HCT116 (cell line): ENCODE measurements at regions not wholly inside any gene's neighbourhood (a gene's known extent, or its start where the extent isn't known, plus 50 kb on each side); places are given as distances from the start of the nearest gene placed in this dataset.

Experiments used
- ATAC-seq: fragments of 200-7000 bp; cut with Tn5 transposase; 2 replicates; pipeline ENCODE4 v1.9.1; 2020; ENCODE audit warnings: mild to moderate bottlenecking, moderate library complexity
- BruUV-seq: library from RNA; stranded (reverse); fragments of 400-500 nt; replicated peaks from 2 replicates; lab custom pipeline; 2021; lab: Mats Ljungman, UMichigan
- CTCF ChIA-PET: fragments of 300-600 bp; sonication (Branson Sonifier 250); formaldehyde crosslinking; loops from one replicate; lab custom pipeline; 2021; ENCODE audit warnings: antibody characterized with exemption; lab: Charles Lee
- POLR2A ChIA-PET: fragments of 300-600, 350-600 bp; sonication (Branson Sonifier 250); formaldehyde crosslinking; loops from one replicate; lab custom pipeline; 2021; ENCODE audit warnings: antibody characterized with exemption; lab: Charles Lee
- RAD21 ChIA-PET, 2 experiments: fragments of 300-600 bp; sonication (Branson Sonifier 250); formaldehyde crosslinking; loops; one replicate each; lab custom pipeline; 2023; ENCODE audit warnings: low total read pairs in 2 of 2; ENCODE audit not compliant: uncharacterized antibody in 2 of 2, unreplicated experiment in 2 of 2, low non-redundant PET in 1 of 2; lab: Charles Lee
- DNase-seq: peaks from one replicate; pipeline ENCODE4 v3.0.0-alpha.2; 2010; ENCODE audit warnings: low read depth, low spot score
- H2AFZ ChIP-seq: fragments of 200-600 bp; shearing (Covaris generic), sonication (generic); 2 replicates; pipeline ENCODE4 v1.6.1; 2017; ENCODE audit warnings: low read depth, mixed run types, mixed read lengths, antibody characterized with exemption, low read length; ENCODE audit not compliant: poor library complexity, severe bottlenecking
- H3K27ac ChIP-seq: 2 replicates; pipeline ENCODE4 v1.5.1; 2012; ENCODE audit warnings: low read depth, low read length
- H3K27me3 ChIP-seq: fragments of 200-600 bp; sonication (generic); 2 replicates; pipeline ENCODE4 v1.6.1; 2016; ENCODE audit warnings: mixed run types, low read length, mixed read lengths; ENCODE audit not compliant: insufficient read depth
- H3K36me3 ChIP-seq, 2 experiments: fragments of 200-500 bp in 1 of 2; fragments of 200-600 bp in 1 of 2; sonication (Bioruptor generic) in 1 of 2; sonication (generic) in 1 of 2; 2 replicates each; pipeline versions ENCODE4 v1.5.1 to v1.6.1; 2014 to 2016; ENCODE audit warnings: low read length in 2 of 2, inconsistent platforms in 1 of 2, mixed read lengths in 1 of 2, mixed run types in 1 of 2; ENCODE audit not compliant: insufficient read depth in 2 of 2, control insufficient read depth in 1 of 2
- H3K4me1 ChIP-seq, 2 experiments: fragments of 200-600 bp in 1 of 2; sonication (generic) in 1 of 2; 2 replicates each; pipeline versions ENCODE4 v1.5.1 to v1.6.1; 2012 to 2017; ENCODE audit warnings: low read length in 2 of 2, inconsistent platforms in 1 of 2, mild to moderate bottlenecking in 1 of 2, mixed read lengths in 1 of 2, mixed run types in 1 of 2, moderate library complexity in 1 of 2; ENCODE audit not compliant: insufficient read depth in 2 of 2, control insufficient read depth in 1 of 2
- H3K4me2 ChIP-seq: fragments of 200-600 bp; sonication (generic); 2 replicates; pipeline ENCODE4 v1.6.1; 2017; ENCODE audit warnings: mixed run types, low read length, mixed read lengths
- H3K4me3 ChIP-seq, 2 experiments: fragments of 200-600 bp in 1 of 2; sonication (generic) in 1 of 2; replicated peaks in 1 of 2; 2 replicates each; pipeline ENCODE4 v1.5.1; 2011 to 2016; ENCODE audit warnings: low read length in 2 of 2, control low read depth in 1 of 2, low read depth in 1 of 2, mild to moderate bottlenecking in 1 of 2, mixed read lengths in 1 of 2, mixed run types in 1 of 2
- H3K79me2 ChIP-seq: fragments of 200-600 bp; sonication (generic); 2 replicates; pipeline ENCODE4 v1.6.1; 2017; ENCODE audit warnings: mild to moderate bottlenecking, mixed run types, low read length, moderate library complexity, mixed read lengths; ENCODE audit not compliant: insufficient read depth
- H3K9ac ChIP-seq: fragments of 200-600 bp; sonication (generic); 2 replicates; pipeline ENCODE4 v1.6.1; 2016; ENCODE audit warnings: low read length, mixed read lengths
- H3K9me2 ChIP-seq: fragments of 200-600 bp; sonication (generic), shearing (Covaris generic); 2 replicates; pipeline ENCODE4 v1.6.1; 2017; ENCODE audit warnings: mixed run types, mild to moderate bottlenecking, moderate library complexity; ENCODE audit not compliant: insufficient read depth
- H3K9me3 ChIP-seq, 2 experiments: fragments of 200-500 bp in 1 of 2; fragments of 200-600 bp in 1 of 2; sonication (Bioruptor generic) in 1 of 2; sonication (generic) in 1 of 2; 2 replicates each; pipeline ENCODE4 v1.6.1; 2014 to 2017; ENCODE audit warnings: low read length in 2 of 2, mixed read lengths in 2 of 2, inconsistent platforms in 1 of 2, low read depth in 1 of 2, mild to moderate bottlenecking in 1 of 2, mixed run types in 1 of 2, moderate library complexity in 1 of 2; ENCODE audit not compliant: control insufficient read depth in 1 of 2, insufficient read depth in 1 of 2
- H4K20me1 ChIP-seq: fragments of 200-600 bp; sonication (generic), shearing (Covaris generic); 2 replicates; pipeline ENCODE4 v1.6.1; 2017; ENCODE audit warnings: mixed run types, mild to moderate bottlenecking, moderate library complexity; ENCODE audit not compliant: insufficient read depth
- ATF3 ChIP-seq: IDR thresholded peaks from 2 replicates; pipeline ENCODE4 v1.6.1; 2012
- CBX3 ChIP-seq: IDR thresholded peaks from 2 replicates; pipeline ENCODE4 v1.6.1; 2012; ENCODE audit warnings: low read depth
- CEBPB ChIP-seq: IDR thresholded peaks from 2 replicates; pipeline ENCODE4 v1.6.1; 2012; ENCODE audit warnings: low read depth
- CTCF ChIP-seq, 3 experiments: fragments of 200-600 bp in 1 of 3; sonication (generic) in 1 of 3; IDR thresholded peaks in 2 of 3; conservative IDR thresholded peaks in 1 of 3; 2 replicates each; pipeline ENCODE4 v1.5.1; 2012 to 2017; ENCODE audit warnings: low read depth in 2 of 3, low read length in 2 of 3, antibody characterized with exemption in 1 of 3, borderline replicate concordance in 1 of 3, control low read depth in 1 of 3, mild to moderate bottlenecking in 1 of 3, mixed read lengths in 1 of 3, mixed run types in 1 of 3, moderate library complexity in 1 of 3; ENCODE audit not compliant: insufficient read depth in 1 of 3
- EGR1 ChIP-seq: IDR thresholded peaks from 2 replicates; pipeline ENCODE4 v1.6.1; 2012; ENCODE audit warnings: low read depth
- EZH2 ChIP-seq: fragments of 200-600 bp; sonication (generic); IDR thresholded peaks from 2 replicates; pipeline ENCODE4 v1.6.1; 2017; ENCODE audit warnings: antibody characterized with exemption, mixed run types
- EZH2phosphoT487 ChIP-seq: fragments of 200-600 bp; IDR thresholded peaks from 2 replicates; pipeline ENCODE4 v1.6.1; 2018; ENCODE audit warnings: antibody characterized with exemption, borderline replicate concordance
- POLR2A ChIP-seq: IDR thresholded peaks from 2 replicates; pipeline ENCODE4 v1.7.0; 2011; ENCODE audit warnings: borderline replicate concordance; ENCODE audit not compliant: insufficient read depth, insufficient read length; ENCODE audit errors: extremely low read depth
- RAD21 ChIP-seq: IDR thresholded peaks from 2 replicates; pipeline ENCODE4 v1.6.1; 2012; ENCODE audit warnings: low read depth, mild to moderate bottlenecking
- SIN3A ChIP-seq: IDR thresholded peaks from 2 replicates; pipeline ENCODE4 v1.6.1; 2012; ENCODE audit warnings: low read depth
- SRF ChIP-seq: IDR thresholded peaks from 2 replicates; pipeline ENCODE4 v1.6.1; 2012; ENCODE audit warnings: low read depth
- YY1 ChIP-seq: IDR thresholded peaks from 2 replicates; pipeline ENCODE4 v1.6.1; 2011; ENCODE audit warnings: low read length, low read depth, moderate library complexity, mild to moderate bottlenecking; ENCODE audit not compliant: insufficient replicate concordance; ENCODE audit errors: extremely low read depth
- ZBTB33 ChIP-seq: IDR thresholded peaks from 2 replicates; pipeline ENCODE4 v1.6.1; 2011; ENCODE audit warnings: mild to moderate bottlenecking, low read length, moderate library complexity; ENCODE audit not compliant: insufficient replicate concordance; ENCODE audit errors: extremely low read depth
- ZFX ChIP-seq: fragments of 450-650 bp; IDR thresholded peaks from 2 replicates; pipeline ENCODE4 v1.6.1; 2017
- ZNF274 ChIP-seq: fragments of 200-500 bp; sonication (Bioruptor generic); IDR thresholded peaks from 2 replicates; pipeline ENCODE4 v1.6.1; 2014; ENCODE audit warnings: mild to moderate bottlenecking, low read depth, low read length, inconsistent platforms
- intact Hi-C: fragments of 100-400 bp; cut with micrococcal nuclease; formaldehyde crosslinking; loops from 2 replicates; pipeline ENCODE4 v1.10.0; 2022

- intact Hi-C loops = no loop called here
- CTCF ChIA-PET = no interaction called here
- DNase-seq = no peak
- Histone ChIP-seq H4K20me1 (no peaks in the 10 kb centered on the region), H3K9me3 (peaks cover 16 to 17% of the 10 kb centered on the region in 2 experiments; a peak in 3 of 4 replicates), H3K36me3 (no peaks in the 10 kb centered on the region), H3K27me3 (no peaks in the 10 kb centered on the region), H3K27ac (no peak overlapping the region), H3K4me2 (no peak overlapping the region), H3K79me2 (no peaks in the 10 kb centered on the region), H3K4me3 (no peak overlapping the region), H3K9me2 (no peaks in the 10 kb centered on the region), H3K9ac (no peak overlapping the region), H2AFZ (no peak overlapping the region), H3K4me1 (no peaks in the 10 kb centered on the region)
- no peak for ATAC-seq
- no TSS peak for BruUV-seq
- RAD21 ChIA-PET = no interaction called here
- TF ChIP-seq EZH2phosphoT487 (no peak), POLR2A (no peak), SIN3A (no peak), ATF3 (no peak), CBX3 (no peak), CTCF (IDR thresholded peaks at IDR 0.05 in 2 of 3, conservative IDR thresholded peaks at IDR 0.05 in 1 of 3; ENCODE audit: borderline replicate concordance in 1 of 3, insufficient read depth in 1 of 3, low read depth in 2 of 3, low read length in 2 of 3) (no peak), EGR1 (no peak)
- POLR2A ChIA-PET = no interaction called here
These were observed 1261.4 kb upstream of the TENM4 start for GRCh38 chr11:80702264-80702663.

GRCh38 chr11:80700386-80700785 lies 1259.6 kb upstream of the TENM4 start:
- H3K36me3 ChIP-seq = no peaks in the 10 kb centered on the region
- H3K27me3 ChIP-seq = no peaks in the 10 kb centered on the region
- no peaks in the 10 kb centered on the region for H4K20me1 ChIP-seq
- POLR2A ChIA-PET = no interaction called here
- H3K4me2 ChIP-seq = no peak overlapping the region
- no peak overlapping the region for H2AFZ ChIP-seq
- RAD21 ChIA-PET = no interaction called here
- H3K4me3 ChIP-seq = no peak overlapping the region
- no peaks in the 10 kb centered on the region for H3K9me2 ChIP-seq
- no peak overlapping the region for H3K27ac ChIP-seq
- intact Hi-C loops = no loop called here
- H3K4me1 ChIP-seq = no peaks in the 10 kb centered on the region
- CTCF ChIA-PET = no interaction called here
- no peak overlapping the region for H3K9ac ChIP-seq
- no peak for ATAC-seq
- peaks cover 18 to 22% of the 10 kb centered on the region in 2 experiments; a peak in 3 of 4 replicates for H3K9me3 ChIP-seq
- BruUV-seq = no TSS peak
- no peaks in the 10 kb centered on the region for H3K79me2 ChIP-seq
- DNase-seq = no peak
- TF ChIP-seq CTCF (IDR thresholded peaks at IDR 0.05 in 2 of 3, conservative IDR thresholded peaks at IDR 0.05 in 1 of 3; ENCODE audit: borderline replicate concordance in 1 of 3, insufficient read depth in 1 of 3, low read depth in 2 of 3, low read length in 2 of 3) = no peak
- TF ChIP-seq EZH2 = no peak
- TF ChIP-seq ZFX = no peak
- TF ChIP-seq RAD21 = no peak
- no peak for TF ChIP-seq EZH2phosphoT487
- TF ChIP-seq ZNF274 = no peak
- no peak for TF ChIP-seq CEBPB
- TF ChIP-seq ZBTB33 = no peak
- no peak for TF ChIP-seq CBX3
- no peak for TF ChIP-seq SRF
- no peak for TF ChIP-seq YY1
